GM21528 (cell line): ENCODE measurements at regions not wholly inside any gene's neighbourhood (a gene's known extent, or its start where the extent isn't known, plus 50 kb on each side); places are given as distances from the start of the nearest gene placed in this dataset.

Experiments
- ATAC-seq: cut with Tn5 transposase; IDR thresholded peaks from one replicate; pipeline ENCODE4 v1.9.1; 2021; ENCODE audit warnings: mild to moderate bottlenecking, moderate library complexity; ENCODE audit not compliant: unreplicated experiment, low FRiP score

DNA sequence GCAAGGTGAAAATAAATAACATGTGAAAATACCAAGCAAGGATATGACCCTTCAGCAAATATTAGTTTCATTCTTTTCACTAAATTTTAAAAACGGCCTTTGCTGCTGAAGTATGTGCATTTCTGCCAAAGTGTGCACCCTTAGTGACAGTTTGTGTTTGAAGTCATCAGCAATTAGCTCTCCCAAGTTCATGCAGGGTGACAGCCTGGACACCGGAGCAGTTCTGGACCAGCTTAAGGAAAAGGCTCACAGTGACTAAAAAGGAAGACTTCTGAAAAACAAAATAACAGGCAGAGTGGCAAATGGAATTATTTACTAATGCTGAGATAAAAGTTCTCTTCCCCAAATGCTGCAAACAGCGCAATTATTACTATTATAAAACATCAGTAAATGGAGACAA lies 69.3 kb upstream of the NEBL start:
- no peak for ATAC-seq

DNA sequence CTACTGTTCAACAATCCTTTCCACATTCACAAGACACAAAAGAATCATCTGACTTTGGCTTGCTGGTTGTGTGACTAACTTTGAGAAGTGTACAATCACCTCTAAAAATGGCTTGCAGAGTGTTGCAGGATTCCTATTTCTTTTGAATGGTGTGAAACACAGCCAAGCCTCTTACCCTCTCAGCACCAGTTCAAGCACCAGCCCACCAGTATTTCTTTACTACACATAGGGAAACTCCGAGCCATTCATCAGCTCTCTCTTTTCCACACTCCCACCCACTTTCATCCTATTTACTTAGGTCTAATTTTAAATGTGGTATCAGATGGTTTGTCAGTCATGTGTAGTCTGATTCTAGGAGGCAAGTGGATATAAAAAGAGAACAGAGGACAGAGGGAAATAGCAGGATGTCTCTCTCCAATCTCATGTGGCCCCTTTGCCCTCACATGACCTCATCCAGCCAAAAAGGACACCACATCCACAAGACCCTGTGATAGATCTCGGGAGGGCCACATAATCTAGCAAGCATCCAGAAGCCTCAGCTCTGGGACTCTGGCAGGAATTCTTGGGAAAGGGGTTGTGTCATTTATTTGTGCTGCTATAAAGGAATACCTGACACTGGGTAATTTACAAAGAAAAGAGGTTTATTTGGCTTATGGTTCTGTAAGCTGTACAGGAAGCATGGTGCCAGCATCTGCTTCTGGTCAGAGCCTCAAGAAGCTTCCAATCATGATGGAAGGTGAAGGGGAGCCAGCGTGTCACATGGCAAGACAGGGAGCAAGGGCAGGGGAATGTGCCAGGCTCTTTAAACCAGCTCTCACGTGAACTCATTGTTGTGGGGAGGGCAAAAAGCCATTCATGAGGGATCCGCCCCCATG lies 66.8 kb upstream of the NEBL start:
- ATAC-seq = no peak

DNA sequence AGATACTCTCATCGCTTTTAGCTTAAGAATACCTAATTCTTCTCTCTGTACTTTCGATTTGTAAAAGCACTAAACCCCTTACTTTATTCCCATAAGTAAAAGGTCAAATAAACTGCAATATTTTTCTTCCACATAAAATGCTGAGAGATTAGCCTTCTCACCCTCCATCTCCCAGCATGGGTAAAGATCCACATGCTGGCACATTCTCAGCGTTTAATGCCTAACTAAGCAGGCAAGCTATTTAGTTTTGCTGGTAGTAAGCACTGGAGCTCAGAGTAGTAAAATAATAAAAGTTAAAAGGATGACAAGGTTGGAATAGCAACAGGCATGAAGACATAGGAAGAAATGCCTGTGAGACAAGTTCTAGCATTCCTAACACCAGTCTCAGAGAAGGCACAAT lies 65.9 kb upstream of the NEBL start:
- no peak for ATAC-seq

DNA sequence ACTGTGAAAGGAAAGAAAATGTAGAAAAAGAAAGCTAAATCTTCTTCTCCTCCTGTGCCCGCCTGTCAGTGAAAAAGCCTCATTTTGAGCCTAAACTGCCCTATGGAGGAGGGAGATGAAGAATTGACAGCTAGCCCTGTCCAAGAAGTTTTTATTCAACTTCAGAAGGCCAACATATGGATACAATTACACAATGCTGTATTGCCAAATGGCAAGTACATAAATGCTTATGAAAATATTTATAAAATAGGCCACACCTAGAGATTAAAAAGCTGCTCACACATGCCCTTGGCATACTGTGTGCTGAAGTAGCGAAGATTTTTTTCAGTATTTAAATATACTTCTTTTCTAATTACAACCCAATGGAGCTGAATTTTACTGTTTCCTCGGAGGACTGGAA lies 65.1 kb upstream of the NEBL start:
- ATAC-seq = no peak

DNA sequence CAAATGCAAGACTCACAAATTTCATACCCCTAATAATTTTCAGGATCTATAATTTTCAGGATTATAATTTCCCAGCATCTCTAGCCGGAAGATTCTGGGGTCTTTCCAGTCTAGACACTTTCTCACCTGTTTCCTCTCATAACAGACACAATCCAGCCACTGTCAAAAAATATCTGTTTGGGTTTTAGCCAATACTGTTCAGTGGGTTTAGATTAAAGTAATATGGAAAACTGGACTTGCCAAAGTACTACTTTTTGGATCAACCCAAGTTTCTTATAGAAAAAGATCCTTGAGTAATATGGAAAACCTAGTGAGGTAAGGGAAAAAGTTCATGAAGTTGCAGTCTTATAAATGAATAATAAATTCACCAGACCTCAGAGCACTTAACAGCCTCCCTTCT lies 62.1 kb upstream of the NEBL start:
- ATAC-seq = no peak

DNA sequence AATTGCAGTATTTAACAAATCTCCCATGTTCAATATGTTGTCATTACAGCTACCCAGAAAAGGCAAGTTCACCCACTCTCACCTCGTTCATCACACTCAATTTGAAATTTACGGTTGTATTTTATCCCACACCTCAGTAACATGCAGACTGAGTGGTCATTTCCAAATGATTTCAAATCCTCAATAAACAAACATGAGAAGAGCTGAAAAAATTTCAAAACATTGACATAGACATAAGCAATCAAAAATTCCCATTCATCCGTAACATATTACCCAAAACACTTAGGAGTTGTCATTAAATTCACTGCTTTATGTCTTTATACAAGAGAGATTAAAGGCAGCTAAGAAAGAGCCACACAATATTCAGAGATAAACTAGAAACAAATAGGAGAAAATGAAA lies 61.7 kb upstream of the NEBL start:
- no peak for ATAC-seq

DNA sequence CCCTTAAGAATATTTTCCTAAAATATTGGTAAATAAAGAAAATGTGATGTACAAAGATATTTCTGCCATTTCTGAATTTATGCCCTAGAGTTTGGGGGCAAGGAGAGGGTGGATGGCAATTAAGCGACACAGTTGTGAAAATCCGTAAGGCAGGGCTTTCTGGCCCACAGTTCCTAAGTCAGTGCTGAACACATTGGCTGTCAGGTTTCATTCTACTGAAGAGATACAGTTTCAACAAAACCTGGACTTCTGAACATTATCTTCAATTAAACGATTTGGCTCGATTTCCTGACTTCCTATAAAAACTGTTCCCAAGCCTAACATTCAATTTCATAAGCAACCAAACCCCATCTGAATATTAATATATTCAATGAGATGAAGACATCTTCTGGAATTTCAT lies 61.1 kb upstream of the NEBL start:
- ATAC-seq = no peak

DNA sequence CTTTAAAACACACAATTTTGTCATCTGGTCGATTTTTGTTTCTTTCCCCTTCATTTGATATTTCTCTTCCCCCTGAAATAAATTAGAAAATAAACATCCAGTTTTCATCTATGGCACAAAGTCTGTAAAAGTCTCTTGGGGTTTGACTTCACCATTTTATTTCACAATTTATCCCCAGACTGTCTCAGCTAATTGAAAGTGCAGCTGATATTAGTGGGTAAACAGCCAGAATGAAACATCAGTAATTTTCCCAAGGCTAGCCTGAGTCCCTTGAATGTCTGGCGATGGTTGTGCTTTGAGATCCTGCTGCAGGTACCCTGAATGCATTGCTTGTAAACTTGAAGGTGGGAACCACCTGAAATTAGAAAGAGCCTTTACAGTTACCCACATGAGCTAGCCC lies 60.6 kb upstream of the NEBL start:
- ATAC-seq = no peak

DNA sequence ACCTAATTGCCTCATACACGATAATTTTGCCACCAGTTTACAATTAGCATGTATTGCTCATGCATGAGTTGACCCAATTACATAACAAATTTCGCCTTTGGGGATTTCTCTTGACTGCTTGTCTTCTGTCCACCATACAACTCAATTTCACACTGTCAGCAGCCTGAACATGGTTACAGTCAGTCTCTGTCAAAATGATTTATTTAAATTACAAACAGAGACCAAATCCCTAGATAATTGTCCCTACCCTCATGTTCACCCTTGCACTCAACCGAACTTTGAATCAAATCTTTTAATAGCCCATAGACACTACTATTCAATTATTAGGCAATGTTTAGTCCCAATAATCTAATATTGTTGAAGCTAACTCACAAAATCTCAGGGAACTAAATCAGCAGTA lies 59.7 kb upstream of the NEBL start:
- no peak for ATAC-seq

DNA sequence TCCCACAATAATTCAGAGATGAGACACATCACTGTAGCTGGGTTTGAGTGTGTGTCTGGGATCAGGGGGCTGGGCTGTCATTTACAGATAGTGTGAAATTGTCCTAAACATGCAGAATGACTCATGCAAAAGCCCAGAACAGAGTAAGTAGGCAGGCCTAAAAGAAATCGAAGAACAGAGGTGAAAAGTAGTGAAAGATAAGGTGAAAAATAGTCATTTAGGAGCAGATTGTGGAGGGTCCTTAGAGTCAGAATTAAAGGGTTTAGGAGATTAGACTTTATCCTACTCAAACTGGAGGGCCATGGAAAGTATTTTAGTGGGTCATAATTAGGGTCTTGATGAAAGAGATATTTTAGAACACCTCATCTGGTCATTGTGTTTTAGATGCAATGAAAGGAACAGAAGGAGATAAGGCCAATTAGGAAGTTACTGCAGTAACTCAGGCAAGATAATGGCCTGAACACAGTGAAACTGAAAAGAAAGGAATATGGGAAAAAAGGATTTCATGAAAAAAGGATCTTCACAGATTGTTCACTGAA lies 58.3 kb upstream of the NEBL start:
- ATAC-seq = no peak

DNA sequence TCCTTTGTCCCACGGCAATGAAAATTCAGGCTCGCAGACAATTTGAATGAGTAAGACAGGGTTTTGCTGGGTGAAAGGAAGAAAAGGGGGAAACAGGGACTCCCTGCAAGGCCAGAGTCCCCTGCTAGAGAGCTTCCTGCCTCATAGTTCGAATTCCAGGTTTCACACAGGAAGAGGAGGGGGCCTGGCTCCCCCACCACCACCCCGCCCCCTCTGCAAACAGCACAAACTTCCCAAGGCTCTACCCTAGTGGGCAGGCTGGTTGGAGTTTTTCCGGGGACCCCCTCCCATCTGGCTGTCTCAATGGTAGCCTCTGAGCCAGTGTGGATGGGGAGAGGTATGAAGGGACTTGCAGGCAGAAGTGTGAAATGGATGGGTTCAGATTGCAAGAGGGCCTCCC lies 57.4 kb upstream of the NEBL start:
- no peak for ATAC-seq

DNA sequence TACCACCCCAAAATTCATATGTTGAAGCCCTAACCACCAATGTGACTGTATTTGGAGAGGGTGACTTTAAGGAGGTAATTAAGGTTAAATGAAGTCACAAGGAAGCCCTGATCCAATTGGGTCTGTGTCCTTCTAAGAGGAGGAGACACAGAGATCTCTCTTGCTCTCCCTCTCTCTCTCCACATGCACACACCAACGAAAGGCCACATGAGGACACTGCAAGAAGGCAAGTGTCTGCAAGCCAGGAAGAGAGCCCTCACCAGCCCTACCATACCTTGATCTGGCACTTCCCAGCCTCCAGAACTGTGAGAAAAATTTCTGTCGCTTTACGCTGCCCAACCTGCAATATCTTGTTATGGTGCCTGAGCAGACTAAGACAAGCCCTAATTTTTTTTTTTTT lies 56.0 kb upstream of the NEBL start:
- ATAC-seq = no peak

DNA sequence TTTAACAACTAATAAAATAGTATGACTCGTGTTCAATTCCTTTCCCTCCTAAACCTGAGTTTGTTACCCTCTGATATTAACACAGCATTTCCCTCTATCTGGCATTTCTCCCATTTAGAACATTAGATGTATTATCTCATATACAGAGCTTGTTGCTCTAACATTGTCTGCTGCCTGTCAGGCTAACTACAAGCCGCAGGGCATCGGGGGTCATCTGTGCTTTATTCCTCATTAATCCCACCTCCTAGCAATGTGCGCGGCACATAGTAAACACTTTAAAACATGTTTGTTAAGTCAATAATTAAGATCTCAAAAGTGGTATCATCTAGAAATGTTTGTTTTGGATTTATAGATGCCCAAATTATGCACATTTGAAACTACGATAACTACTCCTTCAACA lies 52.9 kb upstream of the NEBL start:
- no peak for ATAC-seq

DNA sequence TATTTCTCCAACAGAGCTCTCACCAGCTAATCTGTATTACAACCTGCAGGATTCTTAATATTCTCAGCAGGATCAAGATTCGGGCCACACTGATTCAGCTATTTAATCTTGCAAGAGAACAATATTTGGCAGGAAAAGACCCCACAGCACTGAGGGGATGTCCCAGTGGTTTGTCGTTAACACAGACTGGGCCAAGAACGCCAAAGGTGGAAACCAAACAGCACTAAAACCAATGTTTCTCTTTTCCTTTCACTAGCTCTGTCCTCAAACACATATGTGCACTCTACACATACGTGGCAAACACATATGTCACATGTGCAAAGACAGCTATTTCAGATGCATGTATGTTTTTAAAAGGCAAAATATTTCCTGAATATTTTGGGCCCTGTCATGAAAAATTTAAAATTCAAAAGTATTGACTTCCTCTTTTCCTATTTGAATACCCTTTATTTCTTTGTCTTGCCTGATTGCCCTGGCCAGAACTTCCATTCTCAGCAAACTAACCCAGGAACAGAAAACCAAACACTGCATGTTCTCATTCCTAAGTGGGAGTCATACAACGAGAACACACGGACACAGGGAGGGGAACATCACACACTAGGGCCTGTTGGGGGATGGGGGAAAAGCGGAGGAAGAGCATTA lies 51.7 kb upstream of the NEBL start:
- peak; percentile 66 for ATAC-seq
